ENCODE measurements at regions not wholly inside any gene's neighbourhood (a gene's known extent, or its start where the extent isn't known, plus 50 kb on each side); places are given as distances from the start of the nearest gene placed in this dataset.

DNA sequence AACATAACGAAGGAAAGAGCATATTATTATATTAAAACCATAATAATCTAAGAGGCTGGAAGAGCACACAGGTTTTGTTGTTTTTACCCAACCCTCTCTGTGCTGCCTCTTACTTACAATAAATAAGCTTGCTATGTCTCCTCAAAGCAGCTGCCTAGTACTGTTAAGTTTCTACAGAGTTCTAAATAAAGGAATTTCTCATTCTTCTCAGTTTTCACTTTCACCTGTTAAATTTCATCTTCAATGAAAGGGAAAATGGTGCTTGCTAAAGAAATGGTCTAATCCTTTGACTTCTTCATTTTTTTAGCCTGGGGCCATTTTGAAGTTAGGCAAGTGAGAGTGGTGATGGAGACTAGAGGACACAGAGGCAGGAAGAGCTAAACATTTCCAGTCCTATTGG is 396.1 kb downstream of the MAN2A1 start:
- DNase-seq: no peak

DNA sequence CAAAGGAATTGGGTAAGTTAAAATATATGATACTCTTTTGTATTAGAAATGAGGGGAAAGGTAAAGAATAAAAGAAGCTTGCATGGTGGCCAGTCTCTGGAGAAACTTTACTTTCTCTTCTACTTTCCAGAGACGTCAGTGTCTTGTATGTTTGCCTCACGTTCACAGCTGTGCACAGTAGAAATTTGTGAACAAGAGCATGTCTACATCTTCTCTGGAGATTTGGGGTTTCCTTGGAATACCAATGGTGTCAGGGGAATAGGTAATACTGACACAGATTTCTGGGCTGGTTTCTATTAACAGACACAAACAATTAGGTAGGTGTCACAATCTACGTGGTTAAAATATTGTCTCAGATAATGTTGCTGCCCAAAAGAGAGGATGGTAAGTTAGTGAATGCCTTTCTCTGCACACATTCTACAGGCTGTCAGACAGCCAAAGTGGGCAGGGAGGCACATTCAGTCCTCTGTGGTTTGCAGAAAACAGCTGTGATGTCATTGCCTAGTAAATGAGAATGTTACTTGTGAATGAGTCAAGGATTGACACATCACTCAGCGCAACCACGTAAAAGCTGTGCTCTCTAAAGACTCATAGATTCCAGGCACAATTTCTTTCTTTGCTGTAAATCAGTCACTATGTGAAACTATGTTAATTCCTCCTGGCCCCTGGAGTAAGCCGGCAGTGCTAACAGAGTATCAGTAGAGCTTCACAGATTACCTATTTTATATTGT is 397.1 kb downstream of the MAN2A1 start:
- peak; percentile 10 for DNase-seq

DNA sequence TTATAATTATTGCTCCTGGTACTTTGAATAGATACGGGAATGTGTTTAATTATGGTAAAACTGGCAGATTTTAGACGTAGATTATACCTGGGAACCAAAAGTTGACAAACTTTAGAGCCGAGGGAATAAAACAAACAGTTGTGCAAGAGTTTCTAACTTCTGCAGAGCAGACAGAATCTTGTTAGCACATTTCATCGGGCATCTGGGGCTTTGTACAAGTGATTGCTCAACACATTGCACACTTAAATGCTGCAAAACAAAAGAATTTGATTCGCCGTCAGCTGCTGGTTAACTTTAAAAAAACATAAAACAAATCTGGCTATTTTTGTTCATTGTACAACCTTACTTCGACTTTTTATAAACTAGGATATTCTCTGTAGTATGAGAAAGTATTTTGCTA is 398.1 kb downstream of the MAN2A1 start:
- no peak for DNase-seq

GRCh38 chr5:110088676-110089436 is 399.1 kb downstream of the MAN2A1 start:
- no peak for DNase-seq

DNA sequence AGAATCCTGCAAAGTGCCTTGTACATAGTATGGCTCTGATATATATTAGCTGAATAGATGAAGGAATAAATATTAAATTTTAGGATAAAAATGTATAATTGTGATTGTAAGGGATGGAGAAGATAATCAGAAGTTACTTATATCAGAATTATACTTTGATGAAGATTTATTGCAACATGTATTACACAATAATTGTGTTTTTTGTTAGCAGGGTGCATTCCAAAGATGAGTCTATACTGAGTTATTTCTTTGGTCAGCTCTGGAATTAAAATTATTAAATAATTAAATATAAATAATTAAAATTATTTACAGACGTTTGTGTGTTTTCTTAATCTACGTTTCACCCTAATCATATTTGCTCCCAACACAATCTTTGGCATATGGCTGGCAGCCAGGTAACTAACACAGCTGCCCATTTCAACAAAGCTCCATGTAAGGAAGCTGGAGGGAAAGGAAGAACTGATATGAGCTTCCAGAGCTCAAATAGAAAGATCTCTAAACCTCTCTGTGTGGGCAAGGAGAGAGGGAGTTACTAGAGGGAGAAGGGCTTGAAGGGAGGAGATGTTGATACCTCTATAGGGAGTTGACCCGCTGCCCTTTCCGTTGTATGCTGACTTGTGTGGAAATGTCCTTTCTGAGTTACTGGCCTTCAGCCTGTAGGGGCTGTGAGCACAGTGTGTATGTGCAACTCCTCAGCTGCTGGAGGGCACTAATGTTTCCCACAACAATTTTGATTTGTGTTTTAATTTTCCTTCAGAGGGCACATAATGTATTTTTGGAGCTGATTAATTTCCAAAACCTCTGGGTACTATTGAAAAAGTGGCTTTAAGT is 403.4 kb downstream of the MAN2A1 start:
- no peak for DNase-seq

GRCh38 chr5:110094109-110094508 is 404.4 kb downstream of the MAN2A1 start:
- DNase-seq: no peak

- DNase-seq: no peak
Measured at GRCh38 chr5:110094548-110094947, 404.8 kb downstream of the MAN2A1 start.

DNA sequence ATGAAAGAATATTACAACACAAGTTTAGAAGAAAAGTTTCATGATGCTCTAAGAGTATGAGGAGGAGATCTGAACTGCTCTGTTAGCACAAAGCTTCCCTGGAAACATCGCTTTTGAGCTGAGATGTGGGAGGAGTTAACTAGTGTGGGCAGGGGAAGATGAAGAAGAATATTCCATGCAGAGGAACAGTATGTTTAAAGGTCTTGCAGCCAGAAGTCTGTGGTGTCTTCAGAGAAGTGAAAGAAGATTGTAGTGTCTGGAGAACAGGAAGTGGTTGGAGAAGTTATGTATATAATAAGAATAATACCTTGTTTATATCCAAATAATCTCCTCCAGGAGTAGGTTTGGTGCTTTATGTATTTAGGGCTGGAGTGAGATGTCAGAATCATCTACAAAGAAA is 406.7 kb downstream of the MAN2A1 start:
- DNase-seq: no peak

DNA sequence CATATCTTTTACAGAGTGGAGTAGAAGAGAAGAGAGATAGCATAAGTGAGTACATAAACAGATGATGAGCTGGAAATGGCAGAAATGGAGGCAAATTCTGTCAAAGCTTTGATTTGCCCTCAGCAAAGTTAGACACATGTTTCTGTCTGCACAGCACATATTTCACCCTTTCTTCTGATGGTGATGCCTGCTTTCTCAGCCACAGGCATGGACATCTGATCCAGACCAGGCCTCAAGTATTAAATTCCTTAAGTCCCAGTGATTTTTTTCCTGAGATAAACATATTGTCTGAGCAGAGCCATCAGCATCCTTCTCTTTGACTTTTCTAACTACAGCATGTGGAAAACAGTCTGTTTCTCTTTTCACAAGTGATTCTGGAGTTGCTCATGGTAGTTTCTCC is 409.8 kb downstream of the MAN2A1 start:
- DNase-seq: no peak

DNA sequence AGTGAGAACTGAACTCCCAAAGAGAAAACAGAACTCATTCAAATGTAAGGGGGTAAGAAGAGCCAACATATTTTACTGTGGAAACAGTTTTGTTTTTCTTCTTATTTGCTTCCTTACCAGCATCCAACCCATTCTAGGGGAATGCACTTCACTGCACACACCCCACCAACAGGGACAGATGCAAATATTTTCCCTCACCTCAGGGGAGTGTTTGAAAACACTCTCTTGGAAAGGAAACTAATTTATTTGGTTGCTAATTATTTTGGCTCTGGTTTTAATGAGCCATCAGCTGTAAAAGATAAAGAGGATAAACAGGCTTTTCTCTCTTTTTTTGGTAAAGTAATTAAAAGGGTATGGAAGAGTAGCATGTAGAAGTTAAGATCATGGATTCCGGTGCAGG is 413.4 kb downstream of the MAN2A1 start:
- no peak for DNase-seq

DNA sequence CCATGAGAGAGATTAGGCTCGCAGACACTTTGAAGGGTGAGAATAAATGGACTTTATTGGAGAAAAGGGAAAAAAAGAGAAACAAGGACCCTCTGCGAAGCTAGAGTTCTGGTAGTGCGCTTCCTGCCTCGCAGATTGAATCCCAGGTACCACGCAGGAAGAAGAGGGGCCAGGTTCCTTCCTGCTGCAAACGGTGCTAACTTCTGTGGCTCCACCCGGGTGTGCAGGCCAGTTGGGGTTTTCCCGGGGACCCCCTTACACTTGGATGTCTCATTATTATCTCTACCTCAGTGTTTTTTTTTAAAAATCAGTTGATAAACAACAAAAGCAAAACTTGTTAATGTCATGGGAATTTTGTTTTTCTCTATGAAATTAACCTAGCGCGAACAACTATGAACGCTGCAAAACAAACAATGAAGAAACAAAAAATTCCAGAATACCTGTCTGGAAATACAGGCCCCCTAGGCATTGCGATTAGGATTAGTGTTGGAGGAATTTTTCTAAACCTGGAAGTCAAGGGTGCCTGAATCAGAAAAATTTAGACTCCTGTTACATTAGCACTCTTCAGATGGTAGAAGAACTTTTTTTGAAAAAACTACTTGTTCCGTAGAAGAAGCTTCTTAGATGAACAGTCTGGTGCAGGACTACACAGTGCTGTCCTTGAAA is 414.5 kb downstream of the MAN2A1 start:
- no peak for DNase-seq

GRCh38 chr5:110104726-110105669 is 415.3 kb downstream of the MAN2A1 start:
- DNase-seq: no peak

DNA sequence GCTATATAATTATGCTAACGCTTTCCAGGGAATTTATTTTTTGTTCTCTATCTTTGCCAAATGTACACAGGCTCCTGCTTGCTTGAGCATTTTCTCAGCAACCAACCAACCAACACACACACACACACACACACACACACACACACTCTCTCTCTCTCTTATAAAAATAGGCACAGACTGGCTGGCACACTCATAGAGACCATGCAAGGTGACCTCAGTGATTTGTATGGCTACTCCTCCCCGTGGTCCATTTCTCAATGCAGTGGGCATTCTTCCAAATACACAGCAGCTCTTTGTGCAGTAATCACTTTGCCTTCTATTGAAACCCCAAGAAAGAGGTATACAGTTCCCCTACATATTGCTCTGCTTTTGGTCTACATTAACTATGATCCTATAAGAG is 416.0 kb downstream of the MAN2A1 start:
- no peak for DNase-seq

DNA sequence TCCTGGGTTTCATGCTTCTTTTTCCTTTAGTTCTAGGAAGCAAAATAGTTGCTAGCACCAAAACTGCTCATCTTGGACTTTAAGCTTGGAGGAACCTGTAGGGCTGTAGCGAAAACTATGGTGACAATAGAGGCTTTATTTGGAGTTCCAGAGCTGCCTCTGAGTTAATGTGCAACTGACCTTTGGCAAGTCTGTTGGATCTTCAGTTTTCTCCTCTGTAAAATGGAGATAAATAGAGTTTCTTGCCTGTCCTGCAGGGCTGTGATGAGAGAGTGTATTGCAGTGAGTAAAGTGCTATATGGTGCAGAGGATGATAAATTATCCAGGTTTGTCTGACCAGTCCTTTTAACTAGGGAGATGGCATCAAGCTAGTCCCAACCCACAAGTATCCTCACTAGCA is 417.0 kb downstream of the MAN2A1 start:
- DNase-seq: no peak

DNA sequence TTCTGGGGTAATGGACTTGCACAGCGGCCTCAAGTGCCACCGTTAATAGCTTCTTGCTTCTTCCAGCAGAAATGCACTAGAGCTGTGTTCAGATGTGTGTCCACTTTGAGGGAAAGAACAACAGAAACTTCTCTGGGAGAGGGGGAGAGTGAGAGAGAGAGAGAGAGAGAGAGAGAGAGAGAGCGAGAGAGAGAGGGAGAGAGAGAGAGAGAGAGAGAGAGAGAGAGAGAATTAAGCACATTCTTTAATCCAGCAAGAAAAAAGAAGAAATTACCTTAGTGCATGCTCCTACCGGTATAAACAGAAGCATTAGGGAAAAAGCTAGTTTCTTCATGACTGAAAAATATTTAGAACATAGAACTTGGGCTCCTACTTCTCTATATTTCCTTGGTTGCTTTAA is 418.8 kb downstream of the MAN2A1 start:
- DNase-seq: no peak

GRCh38 chr5:110109667-110110066 is 419.9 kb downstream of the MAN2A1 start:
- DNase-seq: no peak

- no peak for DNase-seq
Measured at GRCh38 chr5:110112348-110112747, 422.6 kb downstream of the MAN2A1 start.

DNA sequence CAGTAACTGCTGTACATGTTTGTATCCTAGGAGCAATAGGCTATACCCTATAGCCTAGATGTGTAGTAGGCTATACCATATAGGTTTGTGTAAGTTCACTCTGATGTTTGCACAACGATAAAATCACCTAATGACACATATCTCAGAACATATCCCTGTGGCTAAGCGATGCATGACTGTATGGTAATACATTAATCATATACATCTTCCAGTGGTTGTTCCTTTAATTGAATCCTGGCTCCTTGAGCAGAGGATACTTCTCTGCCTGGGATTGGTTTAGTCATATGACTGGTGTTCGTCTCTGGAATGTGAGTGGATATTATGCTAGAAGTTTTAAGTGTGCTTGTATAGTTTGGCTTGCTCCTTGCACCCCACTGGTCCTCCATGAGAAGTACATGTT is 425.8 kb downstream of the MAN2A1 start:
- DNase-seq: no peak

DNA sequence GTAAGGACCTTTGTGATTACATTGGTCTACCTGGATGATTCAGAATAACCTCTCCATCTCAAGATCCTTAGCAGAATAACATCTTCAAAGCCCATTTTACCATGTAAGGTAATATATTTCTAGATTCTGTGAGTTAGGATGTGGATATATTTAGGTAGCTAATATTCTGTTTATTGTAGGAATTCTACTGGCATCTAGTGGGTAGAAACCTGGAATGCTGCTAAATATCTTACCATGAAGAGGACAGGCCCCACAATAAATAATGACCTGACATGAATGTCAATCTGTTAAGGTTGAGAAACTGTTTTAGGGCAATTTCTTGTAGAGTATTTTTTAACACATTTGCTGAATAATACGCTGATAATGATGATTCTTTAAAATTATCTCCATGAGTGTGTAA is 426.8 kb downstream of the MAN2A1 start:
- no peak for DNase-seq

GRCh38 chr5:110134963-110135935 is 445.5 kb downstream of the MAN2A1 start:
- no peak for DNase-seq

GRCh38 chr5:110150199-110150598 is 460.5 kb downstream of the MAN2A1 start:
- no peak for DNase-seq

Data from CD4-positive, alpha-beta T cell treated with Interleukin-12 subunit alpha and Interleukin-12 subunit beta, for 1 hour (primary cell).